Osteocyte (in vitro differentiated cells): ENCODE measurements at regions not wholly inside any gene's neighbourhood (a gene's known extent, or its start where the extent isn't known, plus 50 kb on each side); places are given as distances from the start of the nearest gene placed in this dataset.

Source experiments
- DNase-seq: peaks from one replicate; pipeline ENCODE4 v3.0.0; 2021; ENCODE audit warnings: mixed read lengths; ENCODE audit not compliant: unreplicated experiment; ENCODE audit errors: extremely low spot score
- H3K27ac Mint-ChIP-seq: one replicate; pipeline ENCODE4 v1.8.0; 2021; ENCODE audit warnings: mild to moderate bottlenecking, mixed read lengths; ENCODE audit not compliant: unreplicated experiment
- H3K27me3 Mint-ChIP-seq: one replicate; pipeline ENCODE4 v1.8.0; 2021; ENCODE audit warnings: mixed read lengths; ENCODE audit not compliant: unreplicated experiment
- H3K36me3 Mint-ChIP-seq: one replicate; pipeline ENCODE4 v1.8.0; 2021; ENCODE audit warnings: mixed read lengths; ENCODE audit not compliant: unreplicated experiment
- H3K4me1 Mint-ChIP-seq: one replicate; pipeline ENCODE4 v1.8.0; 2021; ENCODE audit warnings: mixed read lengths; ENCODE audit not compliant: unreplicated experiment
- H3K4me3 Mint-ChIP-seq: one replicate; pipeline ENCODE4 v1.8.0; 2021; ENCODE audit warnings: mild to moderate bottlenecking, moderate library complexity, mixed read lengths; ENCODE audit not compliant: unreplicated experiment
- H3K9me3 Mint-ChIP-seq: one replicate; pipeline ENCODE4 v1.8.0; 2021; ENCODE audit warnings: mixed read lengths; ENCODE audit not compliant: unreplicated experiment
- TF ChIP-seq, protein P1 (sequence below): fragments of 200-600 bp; sonication (generic); IDR thresholded peaks from 2 replicates; pipeline ENCODE4 v1.5.0; 2021; ENCODE audit warnings: antibody characterized with exemption, mild to moderate bottlenecking, moderate library complexity

DNA sequence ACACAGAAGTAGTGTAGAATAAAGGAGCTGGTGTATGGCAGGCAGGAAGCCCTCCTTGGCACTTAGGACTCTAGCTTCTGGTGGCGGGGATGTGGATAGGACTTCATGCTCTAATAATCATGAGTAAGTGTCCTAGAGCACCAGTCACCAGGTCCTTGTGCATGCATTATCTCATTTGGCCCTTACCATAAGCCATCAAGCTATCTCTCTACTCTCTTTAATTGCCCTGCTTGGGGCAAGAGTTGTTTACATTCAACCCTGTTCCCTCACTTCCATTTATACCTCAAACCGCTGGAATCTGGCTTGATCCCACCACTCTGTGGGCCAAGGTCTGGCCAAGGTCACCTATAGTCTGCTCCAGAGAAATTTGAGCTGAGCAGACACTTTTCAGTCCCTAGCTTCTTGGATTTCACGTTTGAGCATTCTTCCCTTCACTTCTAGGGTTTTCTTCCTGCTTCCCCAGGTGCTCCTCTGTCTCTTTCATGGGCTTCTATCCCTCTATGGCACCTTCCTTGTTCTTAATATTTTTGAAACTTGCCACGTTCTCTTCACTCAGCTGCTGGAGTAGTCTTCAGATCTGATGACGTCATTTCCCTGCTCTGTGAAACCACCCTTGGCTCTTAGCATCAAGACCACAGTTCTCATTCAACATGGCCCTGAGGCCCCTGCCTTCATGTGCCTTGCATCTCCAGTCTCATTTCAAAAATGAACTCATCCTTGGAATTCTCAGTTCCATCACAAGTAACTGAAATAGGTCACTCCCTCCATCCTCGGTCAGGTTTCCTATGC is 94.9 kb upstream of the GATA6 start:
- H3K27ac Mint-ChIP-seq = no peak overlapping the region
- H3K36me3 Mint-ChIP-seq = no peaks in the 10 kb centered on the region
- H3K9me3 Mint-ChIP-seq = no peaks in the 10 kb centered on the region

DNA sequence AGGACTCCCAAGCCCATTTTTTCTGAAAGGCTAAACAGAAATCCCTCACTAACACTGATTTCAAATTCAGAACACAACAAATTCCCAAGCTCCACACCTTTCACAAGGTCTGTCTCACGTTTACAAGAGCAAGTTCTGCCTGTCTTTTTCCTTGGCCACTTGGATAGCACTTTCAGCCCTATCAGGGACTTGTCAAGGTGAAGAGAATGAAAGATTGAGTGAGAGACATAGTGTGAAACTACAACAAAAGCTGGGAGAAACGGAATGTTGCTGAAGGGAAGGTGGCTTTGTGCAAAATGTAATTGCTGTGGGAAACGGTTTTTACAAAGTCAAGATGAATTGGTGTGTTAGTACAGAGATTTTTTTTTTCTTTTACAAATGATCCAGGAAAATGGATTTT is 89.4 kb upstream of the GATA6 start:
- TF ChIP-seq, protein P1, sequence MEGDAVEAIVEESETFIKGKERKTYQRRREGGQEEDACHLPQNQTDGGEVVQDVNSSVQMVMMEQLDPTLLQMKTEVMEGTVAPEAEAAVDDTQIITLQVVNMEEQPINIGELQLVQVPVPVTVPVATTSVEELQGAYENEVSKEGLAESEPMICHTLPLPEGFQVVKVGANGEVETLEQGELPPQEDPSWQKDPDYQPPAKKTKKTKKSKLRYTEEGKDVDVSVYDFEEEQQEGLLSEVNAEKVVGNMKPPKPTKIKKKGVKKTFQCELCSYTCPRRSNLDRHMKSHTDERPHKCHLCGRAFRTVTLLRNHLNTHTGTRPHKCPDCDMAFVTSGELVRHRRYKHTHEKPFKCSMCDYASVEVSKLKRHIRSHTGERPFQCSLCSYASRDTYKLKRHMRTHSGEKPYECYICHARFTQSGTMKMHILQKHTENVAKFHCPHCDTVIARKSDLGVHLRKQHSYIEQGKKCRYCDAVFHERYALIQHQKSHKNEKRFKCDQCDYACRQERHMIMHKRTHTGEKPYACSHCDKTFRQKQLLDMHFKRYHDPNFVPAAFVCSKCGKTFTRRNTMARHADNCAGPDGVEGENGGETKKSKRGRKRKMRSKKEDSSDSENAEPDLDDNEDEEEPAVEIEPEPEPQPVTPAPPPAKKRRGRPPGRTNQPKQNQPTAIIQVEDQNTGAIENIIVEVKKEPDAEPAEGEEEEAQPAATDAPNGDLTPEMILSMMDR = no peak
- H3K36me3 Mint-ChIP-seq = no peaks in the 10 kb centered on the region
- no peak overlapping the region for H3K4me3 Mint-ChIP-seq
- no peak overlapping the region for H3K27ac Mint-ChIP-seq
- DNase-seq = no peak
- H3K9me3 Mint-ChIP-seq = no peaks in the 10 kb centered on the region
- H3K27me3 Mint-ChIP-seq = peaks cover 2% of the 10 kb centered on the region
- no peaks in the 10 kb centered on the region for H3K4me1 Mint-ChIP-seq

More for the DNA sequence above, 94.9 kb upstream of the GATA6 start:
- Mint-ChIP-seq H3K27me3 (peaks cover 18% of the 10 kb centered on the region), H3K4me1 (no peaks in the 10 kb centered on the region), H3K4me3 (no peak overlapping the region)
- DNase-seq = no peak
- TF ChIP-seq, protein P1 = no peak

DNA sequence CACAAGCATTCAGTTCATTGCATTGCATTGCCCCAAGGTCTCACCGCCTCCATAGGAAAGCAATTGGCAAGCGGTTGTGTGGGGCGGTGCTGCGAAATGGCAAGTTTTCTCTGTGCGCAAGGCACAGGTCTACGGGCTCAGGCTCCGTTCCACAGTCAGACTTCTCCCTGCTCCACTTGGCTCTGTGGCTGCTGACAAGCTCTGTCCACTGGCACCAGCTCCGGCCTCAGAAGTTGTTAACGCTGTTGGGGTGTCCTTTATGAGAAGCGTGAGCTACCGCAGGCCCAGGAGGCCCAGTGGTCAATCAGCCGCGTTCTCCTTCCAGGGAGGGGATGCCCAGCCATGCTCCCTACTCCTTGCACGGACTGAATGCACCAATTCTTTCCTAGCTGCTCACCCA is 87.0 kb upstream of the GATA6 start:
- TF ChIP-seq, protein P1 = no peak
- DNase-seq = no peak
- H3K36me3 Mint-ChIP-seq = no peaks in the 10 kb centered on the region
- H3K4me3 Mint-ChIP-seq = no peak overlapping the region
- H3K9me3 Mint-ChIP-seq = no peaks in the 10 kb centered on the region
- no peak overlapping the region for H3K27ac Mint-ChIP-seq
- H3K4me1 Mint-ChIP-seq = no peaks in the 10 kb centered on the region
- H3K27me3 Mint-ChIP-seq = no peaks in the 10 kb centered on the region

DNA sequence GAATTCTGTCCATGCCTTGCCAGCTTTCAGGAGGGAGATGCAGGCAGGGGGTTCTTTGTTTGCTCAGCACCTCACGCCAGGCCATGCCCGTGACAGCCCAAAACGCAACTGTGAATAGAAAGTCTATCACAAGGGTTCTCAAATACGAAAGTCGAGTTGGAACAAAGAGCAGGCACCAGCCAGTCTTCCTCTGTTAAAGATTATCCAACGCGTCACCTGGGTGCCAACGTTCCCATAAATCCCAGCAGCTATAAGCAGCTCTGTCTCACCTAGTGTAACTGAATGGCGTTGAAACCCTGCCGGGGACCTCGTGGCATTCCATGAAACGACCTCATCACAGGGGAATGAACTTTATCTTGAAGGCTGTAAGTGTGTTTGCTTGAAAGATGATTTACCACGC is 84.8 kb upstream of the GATA6 start:
- Mint-ChIP-seq H3K27ac (no peak overlapping the region), H3K9me3 (no peaks in the 10 kb centered on the region), H3K4me1 (no peaks in the 10 kb centered on the region), H3K4me3 (no peak overlapping the region), H3K27me3 (no peaks in the 10 kb centered on the region), H3K36me3 (no peaks in the 10 kb centered on the region)
- TF ChIP-seq, protein P1 = no peak
- DNase-seq = no peak

DNA sequence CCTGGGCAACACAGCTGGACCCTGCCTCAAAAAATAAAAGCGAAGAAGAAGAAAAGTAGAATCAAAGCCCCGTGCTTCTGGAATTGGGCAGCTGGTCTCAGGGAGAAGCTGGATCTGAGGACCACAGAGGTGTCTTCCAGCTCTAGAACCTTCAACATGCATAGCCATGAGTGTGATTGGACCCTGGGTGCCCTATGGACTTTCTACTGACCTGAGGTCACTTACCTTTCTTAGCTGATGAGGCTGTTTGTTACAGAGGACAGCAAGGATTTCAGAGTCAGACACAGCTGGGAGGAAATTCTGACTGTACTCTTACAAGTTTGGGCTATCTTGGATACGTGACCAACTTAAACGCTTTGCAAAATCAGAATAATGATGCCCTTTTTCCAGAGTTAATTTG is 82.4 kb upstream of the GATA6 start:
- no peaks in the 10 kb centered on the region for H3K4me1 Mint-ChIP-seq
- TF ChIP-seq, protein P1 = no peak
- no peak for DNase-seq
- H3K27ac Mint-ChIP-seq = no peak overlapping the region
- no peak overlapping the region for H3K4me3 Mint-ChIP-seq
- no peaks in the 10 kb centered on the region for H3K9me3 Mint-ChIP-seq
- no peaks in the 10 kb centered on the region for H3K36me3 Mint-ChIP-seq
- no peaks in the 10 kb centered on the region for H3K27me3 Mint-ChIP-seq
